WERI-Rb-1 (cell line): ENCODE measurements at regions not wholly inside any gene's neighbourhood (a gene's known extent, or its start where the extent isn't known, plus 50 kb on each side); places are given as distances from the start of the nearest gene placed in this dataset.

Experiments
- DNase-seq: peaks from one replicate; pipeline ENCODE4 v3.0.0-alpha.2; 2020
- H3K27ac ChIP-seq: fragments of 250-450 bp; sonication (Bioruptor Pico); 2 replicates; pipeline ENCODE4 v1.5.1; 2020; ENCODE audit warnings: mild to moderate bottlenecking, moderate library complexity
- H3K27me3 ChIP-seq: fragments of 250-450 bp; sonication (Bioruptor Pico); 2 replicates; pipeline ENCODE4 v1.5.1; 2021; ENCODE audit warnings: mild to moderate bottlenecking, low read depth, moderate library complexity; ENCODE audit not compliant: insufficient read depth, severe bottlenecking
- H3K36me3 ChIP-seq: fragments of 250-450 bp; sonication (Bioruptor Pico); 2 replicates; pipeline ENCODE4 v1.5.1; 2020; ENCODE audit warnings: mild to moderate bottlenecking, moderate library complexity
- H3K4me3 ChIP-seq: 2 replicates; pipeline ENCODE4 v1.5.1; 2011; ENCODE audit warnings: low read depth, mild to moderate bottlenecking, control low read depth, low read length
- H3K9me3 ChIP-seq: fragments of 250-450 bp; sonication (Bioruptor Pico); 2 replicates; pipeline ENCODE4 v1.5.1; 2021; ENCODE audit warnings: mild to moderate bottlenecking, moderate library complexity; ENCODE audit not compliant: severe bottlenecking
- CTCF ChIP-seq: IDR thresholded peaks from 2 replicates; pipeline ENCODE4 v1.5.1; 2011; ENCODE audit warnings: low read depth, mild to moderate bottlenecking, control low read depth, inconsistent platforms, low read length

GRCh38 chr6:165863801-165864200, 200.8 kb upstream of the PDE10A start:
- H3K27ac ChIP-seq = no peak overlapping the region
- no peak overlapping the region for H3K4me3 ChIP-seq
- H3K9me3 ChIP-seq = no peaks in the 10 kb centered on the region
- DNase-seq = no peak
- no peak for TF ChIP-seq CTCF
- no peaks in the 10 kb centered on the region for H3K36me3 ChIP-seq
- peaks cover 75% of the 10 kb centered on the region for H3K27me3 ChIP-seq

- no peak for TF ChIP-seq CTCF
- H3K36me3 ChIP-seq = no peaks in the 10 kb centered on the region
- no peak overlapping the region for H3K27ac ChIP-seq
- peaks cover 68% of the 10 kb centered on the region for H3K27me3 ChIP-seq
- no peak overlapping the region for H3K4me3 ChIP-seq
- no peak for DNase-seq
- H3K9me3 ChIP-seq = no peaks in the 10 kb centered on the region
These were observed 199.8 kb upstream of the PDE10A start for GRCh38 chr6:165862813-165863212.

GRCh38 chr6:165861226-165861625, 198.2 kb upstream of the PDE10A start:
- Histone ChIP-seq H3K36me3 (no peaks in the 10 kb centered on the region), H3K27ac (no peak overlapping the region), H3K4me3 (no peak overlapping the region), H3K27me3 (peaks cover 70% of the 10 kb centered on the region), H3K9me3 (no peaks in the 10 kb centered on the region)
- TF ChIP-seq CTCF = no peak
- DNase-seq = no peak

- TF ChIP-seq CTCF = no peak
- Histone ChIP-seq H3K9me3 (no peaks in the 10 kb centered on the region), H3K36me3 (no peaks in the 10 kb centered on the region), H3K27me3 (peaks cover 82% of the 10 kb centered on the region), H3K27ac (no peak overlapping the region), H3K4me3 (no peak overlapping the region)
- no peak for DNase-seq
These were observed 195.5 kb upstream of the PDE10A start for GRCh38 chr6:165858586-165858985.

GRCh38 chr6:165855856-165856255, 192.8 kb upstream of the PDE10A start:
- Histone ChIP-seq H3K27ac (no peak overlapping the region), H3K36me3 (no peaks in the 10 kb centered on the region), H3K4me3 (no peak overlapping the region), H3K27me3 (peaks cover 83% of the 10 kb centered on the region), H3K9me3 (no peaks in the 10 kb centered on the region)
- TF ChIP-seq CTCF = no peak
- DNase-seq = no peak

GRCh38 chr6:165854863-165855593, 192.0 kb upstream of the PDE10A start:
- H3K9me3 ChIP-seq = no peaks in the 10 kb centered on the region
- H3K36me3 ChIP-seq = no peaks in the 10 kb centered on the region
- H3K4me3 ChIP-seq = no peak overlapping the region
- no peak overlapping the region for H3K27ac ChIP-seq
- TF ChIP-seq CTCF = no peak
- no peak for DNase-seq
- peaks cover 82% of the 10 kb centered on the region for H3K27me3 ChIP-seq
